ENCODE measurements at regions not wholly inside any gene's neighbourhood (a gene's known extent, or its start where the extent isn't known, plus 50 kb on each side); places are given as distances from the start of the nearest gene placed in this dataset.

DNA sequence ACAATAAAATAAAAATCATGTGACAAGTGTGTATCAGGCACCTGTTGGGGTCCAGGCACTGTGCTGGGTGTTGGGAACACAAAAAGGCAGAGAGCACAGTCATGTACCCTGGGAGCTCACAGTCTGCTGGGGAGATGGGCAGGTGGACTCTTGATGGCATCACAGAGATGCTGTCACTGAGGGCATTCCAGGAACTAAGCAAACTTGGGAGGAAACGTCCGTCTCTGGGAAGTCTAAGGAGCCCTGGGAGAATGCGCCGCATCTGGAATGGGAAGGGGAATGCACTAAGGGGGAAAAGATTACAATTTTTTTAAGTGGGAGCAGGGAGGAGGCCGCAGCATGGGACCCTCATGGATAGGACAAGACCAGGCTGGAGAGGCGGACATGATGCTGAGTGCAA, 80.9 kb upstream of the ZNF423 start:
- no peaks in the 10 kb centered on the region for H3K9me3 ChIP-seq (ENCODE audit: severe bottlenecking)
- H3K4me1 ChIP-seq (ENCODE audit: insufficient read depth, poor library complexity, severe bottlenecking): no peaks in the 10 kb centered on the region
- no peaks in the 10 kb centered on the region for H3K27me3 ChIP-seq (ENCODE audit: insufficient read depth, poor library complexity, severe bottlenecking)
- DNase-seq (ENCODE audit: low spot score): no peak
- no peak overlapping the region for H3K27ac ChIP-seq (ENCODE audit: poor library complexity, severe bottlenecking)
- TF ChIP-seq, protein P1, sequence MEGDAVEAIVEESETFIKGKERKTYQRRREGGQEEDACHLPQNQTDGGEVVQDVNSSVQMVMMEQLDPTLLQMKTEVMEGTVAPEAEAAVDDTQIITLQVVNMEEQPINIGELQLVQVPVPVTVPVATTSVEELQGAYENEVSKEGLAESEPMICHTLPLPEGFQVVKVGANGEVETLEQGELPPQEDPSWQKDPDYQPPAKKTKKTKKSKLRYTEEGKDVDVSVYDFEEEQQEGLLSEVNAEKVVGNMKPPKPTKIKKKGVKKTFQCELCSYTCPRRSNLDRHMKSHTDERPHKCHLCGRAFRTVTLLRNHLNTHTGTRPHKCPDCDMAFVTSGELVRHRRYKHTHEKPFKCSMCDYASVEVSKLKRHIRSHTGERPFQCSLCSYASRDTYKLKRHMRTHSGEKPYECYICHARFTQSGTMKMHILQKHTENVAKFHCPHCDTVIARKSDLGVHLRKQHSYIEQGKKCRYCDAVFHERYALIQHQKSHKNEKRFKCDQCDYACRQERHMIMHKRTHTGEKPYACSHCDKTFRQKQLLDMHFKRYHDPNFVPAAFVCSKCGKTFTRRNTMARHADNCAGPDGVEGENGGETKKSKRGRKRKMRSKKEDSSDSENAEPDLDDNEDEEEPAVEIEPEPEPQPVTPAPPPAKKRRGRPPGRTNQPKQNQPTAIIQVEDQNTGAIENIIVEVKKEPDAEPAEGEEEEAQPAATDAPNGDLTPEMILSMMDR (IDR thresholded peaks at IDR 0.05; ENCODE audit: poor library complexity, severe bottlenecking): no peak
- no peak overlapping the region for H3K4me3 ChIP-seq (ENCODE audit: severe bottlenecking)
- no peak for ATAC-seq (ENCODE audit: low read depth)
- no peaks in the 10 kb centered on the region for H3K36me3 ChIP-seq (ENCODE audit: low read depth)

DNA sequence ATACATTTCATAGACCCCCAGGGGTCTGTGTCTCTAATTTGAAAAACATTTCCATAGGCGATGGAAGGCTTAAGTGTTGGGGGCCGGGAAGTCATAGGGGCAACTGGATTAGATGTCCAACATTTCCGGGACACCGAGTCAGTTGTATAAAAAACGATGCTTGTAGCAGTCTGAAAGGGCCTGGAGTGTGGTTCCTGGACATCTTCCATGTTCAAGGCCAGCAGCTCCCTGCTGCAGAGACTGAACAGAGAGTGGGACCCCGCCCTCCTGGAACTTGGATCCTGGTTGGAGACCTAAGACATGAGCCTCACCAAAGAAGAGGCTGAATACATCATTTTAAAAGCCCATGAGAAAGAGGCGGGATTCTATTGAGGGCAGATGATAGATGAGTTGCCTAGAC, 82.0 kb upstream of the ZNF423 start:
- Histone ChIP-seq H3K36me3 (ENCODE audit: low read depth) (no peaks in the 10 kb centered on the region), H3K9me3 (ENCODE audit: severe bottlenecking) (no peaks in the 10 kb centered on the region), H3K27ac (ENCODE audit: poor library complexity, severe bottlenecking) (no peak overlapping the region), H3K27me3 (ENCODE audit: insufficient read depth, poor library complexity, severe bottlenecking) (peaks cover 7% of the 10 kb centered on the region), H3K4me1 (ENCODE audit: insufficient read depth, poor library complexity, severe bottlenecking) (no peaks in the 10 kb centered on the region), H3K4me3 (ENCODE audit: severe bottlenecking) (no peak overlapping the region)
- DNase-seq (ENCODE audit: low spot score) (no peak), ATAC-seq (ENCODE audit: low read depth) (no peak)
- TF ChIP-seq, protein P1 (IDR thresholded peaks at IDR 0.05; ENCODE audit: poor library complexity, severe bottlenecking): no peak

DNA sequence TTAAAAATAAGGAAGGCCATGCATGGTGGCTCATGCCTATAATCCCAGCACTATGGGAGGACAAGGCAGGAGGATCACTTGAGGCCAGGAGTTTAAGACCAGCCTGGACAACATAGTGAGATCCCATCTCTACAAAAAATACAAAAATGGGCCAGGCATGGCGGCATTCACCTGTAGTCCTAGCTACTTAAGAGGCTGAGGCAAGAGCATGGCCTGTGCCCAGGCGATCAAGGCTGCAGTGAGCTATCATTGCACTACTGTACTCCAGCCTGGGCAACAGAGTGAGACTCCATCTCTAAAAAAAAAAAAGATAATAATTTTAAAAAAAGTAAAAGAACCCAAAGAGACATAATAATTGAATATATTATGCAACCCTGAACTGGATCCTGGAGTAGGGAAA, 83.6 kb upstream of the ZNF423 start:
- H3K4me3 ChIP-seq (ENCODE audit: severe bottlenecking): no peak overlapping the region
- DNase-seq (ENCODE audit: low spot score): no peak
- H3K4me1 ChIP-seq (ENCODE audit: insufficient read depth, poor library complexity, severe bottlenecking): no peaks in the 10 kb centered on the region
- no peaks in the 10 kb centered on the region for H3K36me3 ChIP-seq (ENCODE audit: low read depth)
- TF ChIP-seq, protein P1 (IDR thresholded peaks at IDR 0.05; ENCODE audit: poor library complexity, severe bottlenecking): no peak
- ATAC-seq (ENCODE audit: low read depth): no peak
- no peaks in the 10 kb centered on the region for H3K9me3 ChIP-seq (ENCODE audit: severe bottlenecking)
- peaks cover 7% of the 10 kb centered on the region for H3K27me3 ChIP-seq (ENCODE audit: insufficient read depth, poor library complexity, severe bottlenecking)
- no peak overlapping the region for H3K27ac ChIP-seq (ENCODE audit: poor library complexity, severe bottlenecking)

DNA sequence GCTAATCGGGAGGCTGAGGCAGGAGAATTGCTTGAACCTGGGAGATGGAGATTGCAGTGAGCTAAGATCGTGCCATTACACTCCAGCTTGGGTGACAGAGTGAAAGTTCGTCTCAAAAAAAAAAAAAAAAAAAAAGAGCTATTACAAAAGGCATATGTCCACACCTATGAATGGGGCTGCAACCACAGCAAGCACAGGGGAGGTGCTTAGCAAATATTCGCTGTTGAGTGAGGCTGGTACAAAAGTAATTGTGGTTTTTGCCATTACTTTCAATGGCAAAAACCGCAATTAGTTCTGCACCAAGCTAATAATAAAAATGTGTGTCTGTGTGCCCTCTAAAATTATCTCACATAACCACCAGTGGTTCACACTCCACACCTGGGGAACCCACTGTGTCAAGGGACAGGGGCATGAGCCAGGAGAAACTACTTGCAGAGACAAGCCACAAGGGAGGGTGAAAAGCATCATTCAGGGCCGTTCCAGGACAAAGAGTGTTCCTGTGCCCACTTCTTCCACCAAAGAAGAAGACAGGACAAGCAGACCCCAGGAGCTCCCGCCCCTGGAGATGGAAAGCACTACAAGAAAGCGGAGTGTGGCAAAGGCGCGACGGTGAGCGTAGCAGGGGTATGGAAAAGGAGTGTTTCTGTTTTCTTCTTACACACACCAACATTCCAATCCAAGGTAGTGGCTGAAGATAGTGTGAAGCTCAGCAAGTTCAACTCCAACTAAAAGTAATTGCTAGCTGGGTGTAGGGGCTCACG, 84.4 kb upstream of the CNEP1R1 start:
- TF ChIP-seq, protein P1 (IDR thresholded peaks at IDR 0.05; ENCODE audit: poor library complexity, severe bottlenecking): no peak
- Histone ChIP-seq H3K27me3 (ENCODE audit: insufficient read depth, poor library complexity, severe bottlenecking) (peaks cover 7% of the 10 kb centered on the region), H3K27ac (ENCODE audit: poor library complexity, severe bottlenecking) (no peak overlapping the region), H3K9me3 (ENCODE audit: severe bottlenecking) (no peaks in the 10 kb centered on the region), H3K36me3 (ENCODE audit: low read depth) (no peaks in the 10 kb centered on the region), H3K4me1 (ENCODE audit: insufficient read depth, poor library complexity, severe bottlenecking) (no peaks in the 10 kb centered on the region), H3K4me3 (ENCODE audit: severe bottlenecking) (no peak overlapping the region)
- DNase-seq (ENCODE audit: low spot score) (no peak), ATAC-seq (ENCODE audit: low read depth) (no peak)

DNA sequence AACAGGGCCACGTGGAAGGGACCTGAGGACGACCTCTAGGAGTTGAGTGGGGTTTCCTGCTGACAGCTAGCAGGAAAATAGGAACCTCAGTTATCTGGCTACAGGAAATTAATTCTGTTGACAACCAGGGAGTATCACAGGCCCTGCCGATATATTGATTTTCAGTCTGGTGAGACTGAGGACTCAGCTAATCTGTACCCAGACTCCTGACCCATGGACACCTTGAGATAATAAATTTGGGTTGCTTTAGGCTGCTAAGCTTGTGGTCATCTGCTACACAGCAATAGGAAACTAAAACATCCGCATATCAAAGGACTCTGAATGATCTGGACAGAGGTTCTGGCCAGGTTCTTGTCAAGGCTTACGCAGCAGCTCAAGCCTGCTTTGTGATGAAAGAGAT, 80.8 kb upstream of the CNEP1R1 start:
- Histone ChIP-seq H3K27ac (ENCODE audit: poor library complexity, severe bottlenecking) (no peak overlapping the region), H3K27me3 (ENCODE audit: insufficient read depth, poor library complexity, severe bottlenecking) (peaks cover 7% of the 10 kb centered on the region), H3K36me3 (ENCODE audit: low read depth) (no peaks in the 10 kb centered on the region), H3K9me3 (ENCODE audit: severe bottlenecking) (no peaks in the 10 kb centered on the region), H3K4me1 (ENCODE audit: insufficient read depth, poor library complexity, severe bottlenecking) (no peaks in the 10 kb centered on the region), H3K4me3 (ENCODE audit: severe bottlenecking) (no peak overlapping the region)
- TF ChIP-seq, protein P1 (IDR thresholded peaks at IDR 0.05; ENCODE audit: poor library complexity, severe bottlenecking): no peak
- DNase-seq (ENCODE audit: low spot score) (no peak), ATAC-seq (ENCODE audit: low read depth) (no peak)
